HL-60 (cell line): ENCODE measurements at regions not wholly inside any gene's neighbourhood (a gene's known extent, or its start where the extent isn't known, plus 50 kb on each side); places are given as distances from the start of the nearest gene placed in this dataset.

Experiments used
- DNase-seq, 2 experiments: peaks; one replicate each; pipeline ENCODE4 v3.0.0-alpha.2; 2010 to 2020; ENCODE audit warnings: low read depth in 1 of 2, low spot score in 1 of 2
- H3K27ac ChIP-seq: fragments of 250-450 bp; sonication (Bioruptor Pico); replicated peaks from 2 replicates; pipeline ENCODE4 v1.5.1; 2020; ENCODE audit warnings: mild to moderate bottlenecking, moderate library complexity
- H3K27me3 ChIP-seq: fragments of 250-450 bp; sonication (Bioruptor Pico); 2 replicates; pipeline ENCODE4 v1.5.1; 2021; ENCODE audit warnings: mild to moderate bottlenecking, moderate library complexity; ENCODE audit not compliant: insufficient read depth, poor library complexity, severe bottlenecking
- H3K4me3 ChIP-seq: replicated peaks from 2 replicates; pipeline ENCODE4 v1.5.1; 2011; ENCODE audit warnings: mild to moderate bottlenecking, control low read depth, low read length; ENCODE audit not compliant: insufficient read depth
- CTCF ChIP-seq: IDR thresholded peaks from one replicate; pipeline ENCODE4 v1.5.1; 2011; ENCODE audit warnings: low read length, control low read depth, inconsistent platforms; ENCODE audit not compliant: insufficient read depth
- GABPA ChIP-seq: IDR thresholded peaks from 2 replicates; pipeline ENCODE4 v1.6.1; 2012; ENCODE audit warnings: low read depth
- POLR2AphosphoS5 ChIP-seq: IDR thresholded peaks from 2 replicates; pipeline ENCODE4 v1.6.1; 2012; ENCODE audit warnings: low read depth
- REST ChIP-seq: IDR thresholded peaks from 2 replicates; pipeline ENCODE4 v1.6.1; 2012; ENCODE audit warnings: low read depth; ENCODE audit not compliant: insufficient replicate concordance
- SPI1 ChIP-seq: IDR thresholded peaks from 2 replicates; pipeline ENCODE4 v1.6.1; 2012; ENCODE audit warnings: low read depth, mild to moderate bottlenecking, borderline replicate concordance

- Histone ChIP-seq H3K27ac (no peak overlapping the region), H3K4me3 (no peak overlapping the region), H3K27me3 (no peaks in the 10 kb centered on the region)
- no peak for DNase-seq
- TF ChIP-seq CTCF = no peak
- TF ChIP-seq POLR2AphosphoS5 = no peak
- TF ChIP-seq REST = no peak
- no peak for TF ChIP-seq GABPA
- no peak for TF ChIP-seq SPI1
Observed at GRCh38 chr4:130524057-130524456, 1428.1 kb downstream of the C4orf33 start.

GRCh38 chr4:130530505-130530904 is 1434.6 kb downstream of the C4orf33 start:
- TF ChIP-seq GABPA (no peak), REST (no peak), POLR2AphosphoS5 (no peak), CTCF (no peak), SPI1 (no peak)
- H3K27ac ChIP-seq = no peak overlapping the region
- H3K4me3 ChIP-seq = no peak overlapping the region
- no peaks in the 10 kb centered on the region for H3K27me3 ChIP-seq
- no peak for DNase-seq

- TF ChIP-seq REST (no peak), GABPA (no peak), CTCF (no peak), POLR2AphosphoS5 (no peak), SPI1 (no peak)
- Histone ChIP-seq H3K4me3 (no peak overlapping the region), H3K27ac (no peak overlapping the region), H3K27me3 (no peaks in the 10 kb centered on the region)
- DNase-seq = no peak
Observed at GRCh38 chr4:130534651-130535050, 1438.7 kb downstream of the C4orf33 start.
